Hippocampal formation (tissue), 2 donors: ENCODE measurements at regions not wholly inside any gene's neighbourhood (a gene's known extent, or its start where the extent isn't known, plus 50 kb on each side); places are given as distances from the start of the nearest gene placed in this dataset.
"Not testable (repeated sequence)": the region's sequence is repeated elsewhere in the genome, so short reads cannot be mapped to it uniquely, and the experiment has no call there.

Source experiments
- DNase-seq, 2 donors: peaks; one replicate each; lab custom pipeline; 2025; lab: John Stamatoyannopoulos, UW

DNA sequence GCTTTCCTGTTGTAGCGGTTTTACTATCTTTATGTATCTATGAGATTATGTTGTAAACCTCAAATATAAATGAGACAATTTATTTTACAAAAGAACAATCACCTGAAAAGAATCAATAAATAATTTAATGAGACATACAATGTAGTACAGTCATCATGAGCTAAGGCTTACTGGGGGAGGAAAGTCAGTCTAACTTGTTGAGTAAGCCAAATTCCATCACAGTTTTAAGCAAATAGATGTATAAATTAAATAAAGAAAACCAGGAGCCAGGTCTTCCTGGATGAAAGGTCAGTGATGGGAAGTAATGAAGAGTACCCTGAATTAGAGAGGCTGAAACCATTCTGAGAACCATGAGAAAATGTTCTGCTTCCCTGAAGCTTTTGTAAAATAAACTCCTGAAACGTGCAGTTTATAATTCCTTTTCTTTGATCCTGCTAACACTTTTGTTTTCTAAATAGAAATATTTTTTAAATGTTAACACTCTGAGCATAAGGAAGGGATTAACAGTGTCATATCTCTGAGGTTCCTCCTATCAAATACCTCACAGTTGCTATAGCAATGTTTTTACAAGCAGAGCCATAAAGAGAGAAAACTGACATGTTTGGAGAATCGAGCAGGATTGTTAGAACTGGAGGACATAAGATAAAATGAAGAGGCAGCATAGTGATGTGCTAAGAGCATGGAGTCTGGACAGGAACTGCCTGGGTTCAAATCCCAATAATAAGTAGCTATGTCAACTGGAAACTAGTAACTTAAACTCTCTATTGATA, 444.9 kb upstream of the FOXG1 start:
- DNase-seq, result no peak

DNA sequence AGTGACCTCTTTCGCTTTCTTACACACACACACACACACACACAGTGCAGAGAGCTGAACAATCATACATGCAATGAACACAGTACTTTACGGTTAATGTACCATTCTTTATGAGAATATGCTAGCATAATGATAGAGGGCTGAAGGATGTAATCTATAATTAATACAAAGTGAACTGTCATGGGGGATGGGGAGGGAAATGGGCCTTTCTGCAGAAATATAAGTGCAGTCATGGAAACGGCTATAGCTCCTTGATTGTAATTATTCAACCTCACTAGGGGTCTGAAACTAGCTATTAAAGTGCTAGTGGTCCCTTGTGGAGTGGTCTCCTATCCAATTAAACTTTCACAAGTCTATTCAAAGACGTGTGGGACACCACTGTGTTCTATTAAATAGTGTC, 443.2 kb upstream of the FOXG1 start:
- no peak for DNase-seq

DNA sequence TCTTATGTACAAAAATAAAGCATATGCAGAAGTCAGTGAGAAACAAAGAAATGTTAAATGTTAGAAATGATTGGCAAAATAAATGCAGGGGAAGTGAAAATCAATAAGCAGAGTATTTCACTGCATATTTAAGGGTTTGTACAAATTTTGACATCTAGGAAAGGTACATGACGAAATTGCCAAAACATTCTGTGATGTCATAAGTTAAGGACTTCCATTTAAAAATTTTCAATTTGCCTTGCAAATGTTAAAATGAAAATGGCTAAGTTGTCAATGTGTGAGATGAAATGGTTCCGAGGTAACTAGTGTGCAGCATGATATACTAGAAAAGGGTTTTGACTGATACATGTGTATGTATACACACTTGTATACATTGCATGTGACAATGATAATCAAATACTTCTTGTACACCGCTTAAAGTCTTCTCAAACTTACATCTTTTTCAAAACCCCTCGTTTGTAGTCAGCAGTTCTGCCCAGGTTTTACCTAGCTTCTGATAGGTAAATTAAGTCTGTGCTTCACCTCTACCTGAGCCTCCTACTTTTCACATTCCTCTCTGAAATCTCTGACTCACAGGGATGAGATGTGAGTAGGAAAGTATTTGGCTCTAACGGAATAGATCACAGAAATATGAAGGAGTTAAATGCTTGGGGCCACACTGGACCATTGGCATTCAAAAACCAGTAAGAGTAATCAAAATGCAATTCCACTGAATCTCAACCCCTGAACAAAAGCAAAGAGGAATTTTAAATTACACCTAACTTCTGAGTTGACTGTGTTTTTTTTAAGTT, 442.4 kb upstream of the FOXG1 start:
- no peak for DNase-seq

DNA sequence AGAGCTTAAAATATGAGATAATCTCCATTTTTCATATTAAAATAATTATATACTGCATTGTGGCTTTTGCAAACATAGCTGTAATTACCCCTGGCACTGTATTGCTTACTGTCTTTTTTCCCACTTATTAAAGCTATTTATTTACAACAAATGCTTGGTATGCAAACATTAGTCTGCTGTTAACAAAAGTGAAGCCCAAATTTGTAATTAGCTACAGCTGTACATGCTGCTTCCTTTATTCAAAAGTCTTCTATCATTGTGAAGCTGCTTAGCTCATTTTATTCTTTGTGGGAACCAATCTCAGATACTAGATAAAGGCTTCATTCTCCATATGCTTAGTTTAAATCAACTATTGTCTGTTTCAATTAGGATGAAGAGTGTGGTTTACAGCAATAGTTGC, 425.8 kb upstream of the FOXG1 start:
- DNase-seq, result no peak

DNA sequence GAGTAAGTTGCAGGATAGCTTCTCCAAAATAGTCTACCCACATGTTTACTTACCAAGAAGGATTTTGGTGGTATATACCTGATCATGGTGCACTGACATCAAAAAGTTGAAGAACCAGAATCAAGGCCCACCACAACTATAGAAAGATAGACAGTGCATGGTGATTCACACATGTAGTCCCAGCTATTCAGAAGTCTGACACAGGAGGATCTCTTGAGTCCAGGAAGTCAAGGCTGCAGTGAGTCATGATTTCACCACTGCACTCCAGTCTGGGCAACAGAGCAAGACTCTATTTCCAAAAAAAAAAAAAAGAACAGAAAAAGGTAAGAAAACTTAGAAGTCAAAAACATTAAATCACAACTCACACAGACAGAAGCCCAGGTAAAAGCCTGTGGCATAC, 422.2 kb upstream of the FOXG1 start:
- DNase-seq, result no peak

DNA sequence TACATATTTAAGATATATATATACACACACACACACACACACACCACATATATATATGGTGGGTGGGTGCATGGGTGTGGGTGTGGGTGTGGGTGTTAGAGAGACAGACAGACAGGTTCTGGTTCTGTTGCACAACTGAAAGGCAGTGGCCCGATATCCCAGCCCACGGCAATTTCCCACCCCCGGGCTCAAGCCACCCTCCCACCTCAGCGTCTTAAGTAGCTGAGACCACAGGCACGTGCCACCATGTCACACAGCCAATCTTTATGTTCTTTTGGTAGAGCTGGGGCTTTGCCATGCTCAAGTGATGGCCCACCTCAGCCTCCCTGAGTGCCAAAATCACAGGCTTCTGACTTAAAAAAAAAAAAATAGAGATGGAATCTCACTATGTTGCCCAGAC, 417.8 kb upstream of the FOXG1 start:
- DNase-seq, result no peak

DNA sequence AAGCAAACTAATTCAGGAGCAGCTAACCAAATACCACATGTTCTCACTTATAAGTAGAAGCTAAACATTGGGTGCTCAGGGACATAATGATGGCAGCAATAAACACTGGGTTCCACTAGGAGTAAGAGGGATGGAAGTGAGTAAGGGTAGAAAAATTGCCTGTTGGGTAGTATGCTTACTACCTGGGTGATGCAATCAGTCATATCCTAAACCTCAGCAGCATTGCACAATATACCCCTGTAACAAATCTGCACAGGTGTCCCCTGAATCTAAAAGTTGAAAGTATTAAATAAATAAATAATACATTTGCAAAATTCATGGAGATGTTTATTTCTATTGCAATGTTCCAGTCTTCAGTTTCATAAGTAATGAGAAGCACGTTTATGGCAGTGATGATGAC, 409.8 kb upstream of the FOXG1 start:
- no peak for DNase-seq

DNA sequence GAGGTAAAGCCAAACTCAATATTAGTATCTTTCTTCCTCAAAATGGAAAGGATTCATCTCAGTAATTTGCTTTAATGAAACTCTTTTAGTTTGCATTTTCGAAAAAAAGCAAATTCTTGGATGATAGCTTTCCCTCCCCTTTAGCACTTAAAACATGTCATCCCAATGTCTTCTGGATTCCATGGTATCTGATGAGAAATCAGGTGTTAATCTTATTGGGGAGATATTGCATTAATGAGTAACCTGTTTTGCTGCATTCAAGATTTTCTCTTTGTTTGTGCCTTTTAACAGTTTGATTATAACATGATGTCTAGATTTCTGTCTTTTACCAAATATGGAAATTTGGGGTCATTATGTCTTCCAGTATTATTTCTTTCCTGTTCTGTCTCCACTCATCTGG, 405.1 kb upstream of the FOXG1 start:
- DNase-seq, result no peak

DNA sequence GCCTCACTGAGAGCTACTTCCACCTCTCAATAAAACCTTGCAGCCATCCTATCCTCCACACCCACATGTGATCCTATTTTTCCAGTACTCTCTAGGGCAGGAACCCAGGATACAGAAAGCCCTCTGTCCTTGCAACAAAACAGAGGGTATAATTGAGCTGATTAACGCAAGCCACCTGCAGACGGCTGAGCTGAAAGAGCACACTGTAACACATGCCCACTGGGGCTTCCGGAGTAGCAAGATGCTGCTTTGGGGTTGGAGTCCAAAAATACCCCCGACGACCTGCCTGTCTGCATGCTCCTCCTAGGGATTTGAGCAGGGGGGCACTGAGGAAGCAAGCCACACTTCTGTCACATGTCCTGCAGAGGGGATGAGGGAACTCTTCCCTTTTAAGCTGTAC, 401.1 kb upstream of the FOXG1 start:
- DNase-seq, result no peak

DNA sequence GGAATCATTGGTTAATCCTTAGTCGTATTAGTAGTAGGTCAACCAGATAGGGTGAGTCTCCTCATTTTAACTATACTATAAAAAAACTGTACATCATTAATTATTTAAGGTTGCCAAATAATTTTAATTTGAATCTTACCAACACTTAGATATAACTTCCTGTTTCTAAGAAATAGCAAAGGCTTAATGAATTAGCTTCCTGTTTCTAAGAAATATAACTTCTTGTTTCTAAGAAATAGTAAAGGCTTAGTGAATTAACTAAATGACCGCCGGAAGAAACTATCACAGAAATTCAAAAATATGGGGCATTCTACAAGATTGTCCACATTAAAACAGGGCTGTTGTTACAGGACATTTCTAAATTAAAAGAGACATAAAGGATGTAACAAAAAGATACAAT, 392.9 kb upstream of the FOXG1 start:
- no peak for DNase-seq

DNA sequence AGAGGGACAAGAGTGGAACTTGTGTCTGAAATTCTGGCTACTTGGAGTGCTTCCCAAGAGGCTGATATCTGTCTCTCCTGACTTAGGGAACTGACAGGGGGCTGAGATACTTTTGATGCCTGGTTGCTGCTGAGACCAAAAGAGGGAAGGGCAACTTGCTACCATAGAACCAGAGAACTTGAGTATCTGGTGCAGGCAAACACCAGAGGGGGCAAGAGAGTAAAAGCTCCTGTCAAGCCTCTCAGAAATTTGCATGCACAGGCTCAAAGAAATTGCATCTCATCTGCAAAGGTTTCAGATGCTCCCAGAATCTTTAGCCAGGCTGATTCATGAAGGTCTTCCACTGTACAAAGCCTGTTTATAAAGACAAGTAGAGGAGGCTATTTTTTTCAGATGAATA, 391.3 kb upstream of the FOXG1 start:
- DNase-seq, result peak in 1 of 2 donors; percentile 0

DNA sequence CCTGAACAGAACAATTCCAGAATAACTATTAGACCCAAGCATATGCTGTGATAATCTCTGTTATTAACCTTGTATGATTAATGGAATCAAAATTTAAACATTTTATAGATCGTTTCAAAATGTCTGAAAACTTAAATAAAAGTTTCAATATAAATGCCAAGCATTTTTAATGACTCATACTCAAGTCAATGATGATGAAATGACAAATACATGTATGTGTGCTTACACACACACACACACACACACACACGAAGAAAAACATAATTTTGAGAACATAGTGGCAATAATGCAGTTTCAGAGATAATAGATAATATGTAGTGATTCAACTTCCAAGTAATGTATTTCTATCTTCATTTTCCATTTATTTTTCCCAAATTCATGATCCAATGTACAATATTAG, 384.9 kb upstream of the FOXG1 start:
- DNase-seq, result no peak

DNA sequence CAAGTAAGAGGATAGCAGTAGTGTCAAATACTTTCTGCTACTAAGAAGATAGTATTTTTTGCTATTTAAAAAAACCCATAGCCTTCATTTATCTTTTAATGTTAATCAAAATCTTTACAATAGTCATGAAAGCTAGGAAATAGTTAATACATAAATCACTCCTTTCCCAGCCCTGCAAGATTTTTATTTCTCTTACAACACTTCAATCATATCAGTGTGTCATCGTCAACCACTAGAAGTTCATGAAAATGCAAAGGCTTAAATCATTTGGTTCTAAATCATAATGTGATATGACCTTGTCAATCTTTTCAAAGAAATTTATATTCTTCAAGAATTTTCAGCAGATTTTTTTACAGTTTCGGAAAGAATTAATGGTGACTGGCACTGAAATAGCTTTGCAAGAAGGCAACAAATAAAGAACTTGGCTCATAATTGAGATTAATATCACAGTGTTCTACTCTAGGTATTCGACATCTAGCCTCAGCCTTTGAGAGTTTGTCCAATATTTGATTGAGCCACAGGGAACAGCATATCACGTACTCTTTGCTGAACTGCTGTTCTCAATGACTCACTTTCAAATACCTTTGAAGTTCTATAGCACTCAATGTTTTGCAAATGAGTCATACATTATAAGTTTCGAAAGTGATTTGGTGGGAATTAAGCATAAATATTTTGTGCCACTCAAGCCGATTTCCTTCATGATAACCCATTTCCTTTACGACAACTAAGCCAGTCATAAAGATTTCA, 384.0 kb upstream of the FOXG1 start:
- no peak for DNase-seq

DNA sequence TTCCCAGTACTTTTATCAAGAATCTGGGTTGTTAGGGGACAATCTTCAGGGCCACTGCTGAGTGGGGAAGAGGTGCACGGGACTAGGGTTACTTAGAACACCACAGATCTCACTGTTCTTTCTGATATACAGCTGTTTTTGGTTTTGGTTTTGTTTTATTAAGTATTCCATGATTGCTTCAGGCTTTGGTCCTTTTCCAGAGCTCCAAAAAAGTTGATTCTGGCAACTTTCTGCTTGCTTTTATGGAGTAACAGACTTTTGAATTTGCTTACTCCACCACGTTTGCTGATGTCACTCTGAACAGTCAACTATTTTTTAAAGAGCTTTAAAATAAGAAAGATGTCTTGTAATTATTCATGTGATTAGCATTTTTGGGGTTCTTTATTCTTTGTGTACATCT, 368.1 kb upstream of the FOXG1 start:
- DNase-seq, result no peak

DNA sequence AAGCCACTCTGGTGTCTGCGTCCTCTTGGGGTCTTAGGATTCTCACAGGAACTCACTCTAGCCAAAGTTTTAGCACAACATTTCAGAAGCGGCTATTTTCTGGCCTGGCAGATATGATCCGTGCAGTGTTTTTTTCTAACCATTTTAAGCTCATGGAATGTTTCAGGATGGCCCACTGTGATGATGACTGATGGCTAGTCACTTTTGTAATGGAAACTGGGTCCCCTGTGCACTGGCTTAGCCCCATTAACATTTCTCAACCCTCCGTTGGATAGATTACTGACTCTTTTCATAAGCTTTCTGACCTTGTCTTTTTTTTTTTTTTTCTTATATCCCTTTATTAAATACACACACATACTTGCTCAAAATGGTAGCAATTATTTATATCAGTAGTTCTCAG, 364.9 kb upstream of the FOXG1 start:
- not testable (repeated sequence) for DNase-seq

DNA sequence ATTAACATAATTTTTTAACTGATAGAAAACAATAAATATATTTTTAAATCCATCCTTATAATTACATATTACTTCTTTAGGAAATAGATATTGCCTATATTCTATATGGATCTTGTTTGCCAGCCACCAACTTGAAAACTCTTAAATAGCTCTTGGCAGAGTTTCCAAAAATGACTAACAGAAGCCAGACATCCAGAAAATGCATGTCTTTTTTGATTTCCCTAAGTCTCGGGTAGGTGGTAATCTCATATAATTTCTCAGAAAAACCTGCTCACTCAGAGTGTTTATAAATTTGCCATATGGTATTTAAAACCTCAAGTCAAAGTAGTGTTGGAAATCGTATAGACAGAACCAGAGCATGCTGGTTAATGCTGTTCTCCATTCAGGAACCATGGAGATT, 360.4 kb upstream of the FOXG1 start:
- no peak for DNase-seq

DNA sequence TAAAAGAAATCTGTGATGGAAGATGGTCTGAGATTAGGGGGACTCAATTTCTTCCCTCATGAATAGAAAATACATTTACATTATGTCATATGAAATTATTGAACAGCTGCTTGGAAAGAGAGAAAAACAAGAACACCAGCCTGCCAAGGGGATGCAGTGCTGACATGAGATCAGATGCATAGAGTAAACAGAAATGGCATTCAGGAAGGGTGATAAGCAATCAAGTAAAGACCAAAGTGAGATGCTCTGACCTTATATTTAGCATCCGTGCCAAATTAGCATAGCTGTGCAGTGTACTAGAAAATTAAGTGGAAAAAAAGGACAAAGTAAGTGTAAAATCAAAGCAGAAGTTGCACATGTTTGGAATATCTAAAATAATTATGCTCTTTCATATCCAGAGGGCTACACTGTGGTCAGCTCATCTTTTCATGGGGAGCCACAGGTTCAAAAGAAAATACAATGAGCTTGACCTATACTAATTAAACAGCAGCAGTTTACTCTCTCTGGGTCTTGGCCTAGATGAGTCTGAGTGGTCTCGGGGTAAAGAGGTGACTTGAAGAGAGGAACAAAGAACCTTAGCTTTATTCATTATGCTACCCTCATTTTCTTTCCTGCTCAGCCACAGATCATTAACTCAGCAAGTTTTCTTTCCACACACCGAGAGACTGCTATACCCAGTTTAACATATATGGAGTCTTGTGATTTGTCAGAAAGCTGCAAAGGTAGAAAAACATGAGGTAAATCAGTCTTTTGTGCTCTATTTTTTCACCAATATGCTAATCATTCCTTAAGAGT, 359.4 kb upstream of the FOXG1 start:
- DNase-seq, result no peak

DNA sequence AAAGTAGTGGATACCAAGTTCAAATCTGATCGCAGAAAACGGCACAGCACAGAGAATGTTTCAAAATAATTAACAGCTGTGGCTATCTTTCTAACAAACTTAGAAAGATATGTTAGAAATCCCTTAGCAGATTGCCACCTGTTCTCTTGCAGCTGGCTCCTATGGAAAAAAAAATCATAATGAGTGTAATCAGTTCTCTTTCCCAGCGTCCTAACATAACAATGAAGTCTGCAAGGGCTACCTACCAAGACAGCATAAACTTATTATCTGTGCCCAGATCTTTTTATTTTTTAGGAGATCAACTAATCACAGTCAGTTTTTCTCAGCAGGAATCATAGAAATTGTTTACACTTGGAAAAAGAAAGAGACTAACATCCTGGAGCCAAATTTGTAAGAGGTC, 358.6 kb upstream of the FOXG1 start:
- DNase-seq, result no peak

DNA sequence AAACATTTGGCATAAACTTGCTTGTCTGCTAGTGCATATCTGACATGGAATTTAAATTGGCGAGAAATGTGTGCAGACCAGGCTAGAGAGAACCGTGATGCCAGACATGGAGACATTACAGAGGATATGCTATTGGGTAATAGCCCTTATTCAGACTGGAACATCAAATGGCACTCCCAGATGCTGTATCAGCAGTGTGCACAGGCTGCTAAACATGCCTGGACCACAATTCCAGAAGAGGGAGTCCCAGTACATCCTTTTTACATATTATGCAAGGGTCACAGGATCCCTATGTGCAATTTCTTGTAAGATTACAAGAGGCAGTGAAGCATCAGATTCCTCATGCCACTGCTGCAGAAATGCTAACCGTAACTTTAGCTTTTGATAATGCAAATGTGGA, 354.5 kb upstream of the FOXG1 start:
- no peak for DNase-seq

DNA sequence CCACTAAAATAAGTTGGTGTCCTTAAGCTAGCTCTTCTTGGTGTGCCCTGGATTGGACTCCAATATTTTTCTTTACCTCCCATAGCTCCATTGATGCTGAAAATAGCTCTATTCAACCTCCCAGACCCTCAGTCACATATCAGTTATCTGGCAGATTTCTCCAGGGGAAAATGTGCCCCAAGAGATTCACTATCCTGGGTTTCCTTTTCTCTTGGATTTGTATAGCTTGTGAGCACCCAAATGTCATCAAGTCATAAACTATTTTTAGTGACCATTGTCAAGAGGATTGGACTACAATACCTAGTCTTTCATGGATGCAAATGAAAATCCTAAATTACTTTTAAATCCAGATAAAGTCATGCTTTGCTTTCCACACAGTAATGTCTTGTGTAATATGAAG, 339.6 kb upstream of the FOXG1 start:
- no peak for DNase-seq

DNA sequence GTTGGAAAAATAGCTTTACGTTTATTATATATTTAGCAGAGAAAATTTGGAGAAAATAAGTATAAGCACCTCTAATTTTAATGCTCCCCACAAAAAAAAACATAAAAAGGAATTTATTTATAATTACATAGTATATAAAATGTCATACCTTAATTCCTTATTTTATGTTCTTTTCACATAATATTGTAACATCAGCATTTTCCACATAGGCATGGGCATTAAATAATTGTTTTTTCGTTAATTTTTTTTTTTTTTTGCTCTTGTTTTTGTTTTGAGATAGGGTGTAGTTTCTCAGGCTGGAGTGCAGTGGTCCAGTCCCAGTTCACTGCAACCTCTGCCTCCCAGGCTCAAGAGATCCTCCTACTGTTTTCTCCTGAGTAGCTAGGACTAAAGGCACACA, 329.8 kb upstream of the FOXG1 start:
- DNase-seq, result no peak

DNA sequence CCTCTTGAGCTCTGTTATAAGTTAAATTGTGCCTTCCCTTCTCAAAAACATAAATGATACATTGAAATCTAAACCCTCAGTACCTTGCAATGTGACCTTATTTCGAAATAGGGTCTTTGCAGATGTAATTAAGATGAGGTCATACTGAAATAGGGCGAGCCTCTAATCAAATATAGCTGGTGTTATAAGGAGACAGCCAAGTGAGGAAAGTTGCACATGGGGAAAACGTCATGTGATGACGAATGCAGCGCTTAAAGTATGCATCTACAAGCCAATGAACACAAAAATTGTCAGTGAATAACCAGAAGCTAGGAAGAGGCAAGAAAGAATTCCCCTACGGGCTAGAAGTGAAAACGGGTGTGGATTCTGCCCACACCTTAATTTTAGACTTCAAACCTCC, 305.2 kb upstream of the FOXG1 start:
- DNase-seq, result no peak
